ENCODE measurements at regions not wholly inside any gene's neighbourhood (a gene's known extent, or its start where the extent isn't known, plus 50 kb on each side); places are given as distances from the start of the nearest gene placed in this dataset.
"Not testable (repeated sequence)": the region's sequence is repeated elsewhere in the genome, so short reads cannot be mapped to it uniquely, and the experiment has no call there.

DNA sequence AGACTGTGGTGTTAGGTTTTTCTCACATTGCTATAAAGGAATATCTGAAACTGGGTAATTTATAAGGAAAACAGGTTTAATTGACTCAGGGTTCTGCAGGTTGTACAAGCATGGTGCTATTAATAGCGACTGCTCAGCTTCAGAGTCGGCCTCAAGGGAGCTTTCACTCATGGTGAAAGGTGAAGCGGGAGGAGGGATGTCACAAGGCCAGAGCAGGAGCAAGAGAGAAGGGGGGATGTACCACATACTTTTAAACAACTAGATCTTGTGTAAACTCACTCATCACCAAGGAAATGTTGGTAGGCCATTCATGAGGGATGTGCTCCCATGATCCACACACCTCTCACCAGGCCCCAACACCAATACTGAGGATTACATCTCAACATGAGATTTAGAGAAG is 313.2 kb downstream of the UBE2NL start:
- not testable (repeated sequence) for H3K9ac ChIP-seq (ENCODE audit: low read length); H3K9me2 ChIP-seq (ENCODE audit: insufficient read depth, low read length); H3K27me3 ChIP-seq (ENCODE audit: insufficient read depth, low read depth, low read length); H3K27ac ChIP-seq (ENCODE audit: low read length); H3K4me3 ChIP-seq (ENCODE audit: low read length); H4K20me1 ChIP-seq (ENCODE audit: insufficient read depth); H3F3A ChIP-seq (ENCODE audit: insufficient read depth, low read length, poor library complexity, severe bottlenecking); H3K4me2 ChIP-seq (ENCODE audit: low read length); H3K79me2 ChIP-seq (replicated peaks; ENCODE audit: insufficient read depth, low read length); H3K9me3 ChIP-seq (ENCODE audit: low read length); H3K36me3 ChIP-seq (ENCODE audit: insufficient read depth, low read length); H2AFZ ChIP-seq (ENCODE audit: low read depth, low read length)

DNA sequence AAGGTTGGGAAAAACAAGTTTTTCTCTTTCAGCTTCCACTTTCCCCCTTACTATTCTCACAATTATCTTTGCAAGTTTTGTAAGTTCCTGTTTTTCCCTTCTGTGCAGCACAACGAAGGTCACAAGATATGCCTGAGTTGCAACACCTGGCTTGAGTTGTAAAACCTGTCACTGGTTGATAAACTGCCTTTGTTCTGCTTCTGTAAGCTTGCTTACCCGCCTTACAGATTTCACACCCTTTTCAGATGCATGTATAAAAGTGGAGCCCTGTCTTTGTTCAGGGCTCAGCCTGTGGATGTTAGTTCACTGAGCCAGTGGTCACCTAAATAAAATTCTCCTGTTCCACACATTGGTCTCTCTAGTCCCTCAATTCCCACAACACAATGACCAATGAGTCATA is 318.9 kb downstream of the UBE2NL start:
- not testable (repeated sequence) for H4K20me1 ChIP-seq (ENCODE audit: insufficient read depth); H3K27ac ChIP-seq (ENCODE audit: low read length)

DNA sequence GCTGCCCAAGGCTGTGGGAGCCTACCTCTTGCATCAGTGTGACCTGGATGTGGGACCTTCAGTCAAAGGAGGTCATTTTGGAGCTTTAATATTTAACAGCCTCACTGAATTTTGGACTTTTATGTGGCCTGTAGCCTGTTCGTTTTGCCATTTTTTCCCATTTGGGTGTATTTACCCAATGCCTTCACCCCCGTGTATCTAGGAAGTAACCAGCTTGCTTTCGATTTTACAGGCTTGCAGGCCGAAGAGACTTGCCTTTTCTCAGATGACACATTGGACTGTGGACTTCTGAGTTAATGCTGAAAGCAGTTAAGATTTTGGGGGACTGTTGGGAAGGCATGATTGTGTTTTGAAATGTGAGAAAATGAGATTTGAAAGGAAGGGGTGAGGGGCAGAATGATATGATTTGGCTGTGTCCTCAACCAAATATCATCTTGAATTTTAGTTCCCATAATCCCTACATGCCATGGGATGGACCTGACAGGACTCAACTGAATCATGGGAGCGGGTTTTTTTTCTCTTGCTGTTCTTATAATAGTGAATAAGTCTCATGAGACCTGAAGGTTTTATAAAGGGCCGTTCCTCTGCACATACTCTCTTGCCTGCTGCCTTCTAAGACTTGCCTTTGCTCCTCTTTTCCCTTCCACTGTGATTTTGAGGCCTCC is 324.6 kb downstream of the UBE2NL start:
- H3K4me3 ChIP-seq (ENCODE audit: low read length); H3K27ac ChIP-seq (ENCODE audit: low read length); H3K9me3 ChIP-seq (ENCODE audit: low read length); H3K27me3 ChIP-seq (ENCODE audit: insufficient read depth, low read depth, low read length); H3K4me2 ChIP-seq (ENCODE audit: low read length); H4K20me1 ChIP-seq (ENCODE audit: insufficient read depth); H3F3A ChIP-seq (ENCODE audit: insufficient read depth, low read length, poor library complexity, severe bottlenecking); H3K36me3 ChIP-seq (ENCODE audit: insufficient read depth, low read length); H2AFZ ChIP-seq (ENCODE audit: low read depth, low read length); H3K79me2 ChIP-seq (replicated peaks; ENCODE audit: insufficient read depth, low read length); H3K9me2 ChIP-seq (ENCODE audit: insufficient read depth, low read length); H3K9ac ChIP-seq (ENCODE audit: low read length): not testable (repeated sequence)

More for the DNA sequence above, 318.9 kb downstream of the UBE2NL start:
- H3K79me2 ChIP-seq (replicated peaks; ENCODE audit: insufficient read depth, low read length); H3K9me2 ChIP-seq (ENCODE audit: insufficient read depth, low read length); H3K4me3 ChIP-seq (ENCODE audit: low read length); H3K4me2 ChIP-seq (ENCODE audit: low read length); H3K9ac ChIP-seq (ENCODE audit: low read length); H3K36me3 ChIP-seq (ENCODE audit: insufficient read depth, low read length); H2AFZ ChIP-seq (ENCODE audit: low read depth, low read length); H3K9me3 ChIP-seq (ENCODE audit: low read length); H3K27me3 ChIP-seq (ENCODE audit: insufficient read depth, low read depth, low read length); H3F3A ChIP-seq (ENCODE audit: insufficient read depth, low read length, poor library complexity, severe bottlenecking): not testable (repeated sequence)

DNA sequence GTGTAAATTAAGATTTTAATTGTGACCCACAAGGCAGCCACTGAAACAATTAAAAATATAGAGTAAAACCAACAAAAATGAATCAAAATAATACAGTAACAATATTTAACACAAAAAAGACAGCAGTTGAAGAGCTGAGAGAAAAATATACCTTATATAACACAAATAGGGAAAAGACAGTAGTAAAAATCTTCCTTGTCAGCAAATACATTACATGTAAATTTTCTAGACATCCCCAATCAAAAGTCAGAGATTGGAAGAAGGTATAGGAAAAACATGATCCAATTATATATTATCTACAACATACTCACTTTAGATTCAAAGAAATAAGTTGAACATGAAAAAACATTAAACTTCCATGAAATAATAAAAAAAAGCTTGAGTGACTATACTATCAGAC is 330.8 kb downstream of the UBE2NL start:
- TF ChIP-seq EP300 (conservative IDR thresholded peaks at IDR 0.05; ENCODE audit: poor library complexity, severe bottlenecking) (no peak), SMC3 (conservative IDR thresholded peaks at IDR 0.05; ENCODE audit: poor library complexity) (no peak), POLR2AphosphoS5 (IDR thresholded peaks at IDR 0.05) (no peak), TAF1 (IDR thresholded peaks at IDR 0.05; ENCODE audit: low read depth) (no peak)
- Histone ChIP-seq H3F3A (ENCODE audit: insufficient read depth, low read length, poor library complexity, severe bottlenecking) (no peaks in the 10 kb centered on the region), H2AFZ (ENCODE audit: low read depth, low read length) (no peak overlapping the region), H3K9ac (ENCODE audit: low read length) (no peak overlapping the region), H3K9me2 (ENCODE audit: insufficient read depth, low read length) (no peaks in the 10 kb centered on the region), H3K79me2 (replicated peaks; ENCODE audit: insufficient read depth, low read length) (no peaks in the 10 kb centered on the region), H3K9me3 (ENCODE audit: low read length) (no peaks in the 10 kb centered on the region), H3K4me2 (ENCODE audit: low read length) (no peak overlapping the region), H3K27ac (ENCODE audit: low read length) (no peak overlapping the region), H3K4me3 (ENCODE audit: low read length) (no peak overlapping the region), H3K36me3 (ENCODE audit: insufficient read depth, low read length) (no peaks in the 10 kb centered on the region), H3K27me3 (ENCODE audit: insufficient read depth, low read depth, low read length) (no peaks in the 10 kb centered on the region), H4K20me1 (ENCODE audit: insufficient read depth) (no peaks in the 10 kb centered on the region)

DNA sequence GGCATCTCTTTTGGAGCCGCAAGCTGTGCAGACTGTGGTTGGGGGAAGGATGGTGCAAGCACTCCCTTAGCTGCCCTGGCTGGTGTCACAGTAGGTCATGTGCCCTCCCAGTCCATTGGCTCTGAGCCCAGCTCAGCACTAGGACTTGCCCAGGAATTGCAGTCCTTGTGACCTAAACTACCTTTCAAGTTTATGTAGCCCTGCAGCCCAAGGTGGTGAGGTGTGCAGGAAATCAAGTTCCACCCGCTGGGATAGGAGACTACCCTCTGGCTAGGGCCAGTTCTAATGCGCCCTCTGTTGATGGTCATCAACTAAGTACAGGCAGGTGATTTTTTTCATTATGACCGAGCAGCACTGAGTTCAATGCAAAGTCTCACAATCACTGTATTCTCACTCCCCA is 335.2 kb downstream of the UBE2NL start:
- no peak overlapping the region for H3K4me3 ChIP-seq (ENCODE audit: low read length)
- H3K27ac ChIP-seq (ENCODE audit: low read length), result no peak overlapping the region
- no peaks in the 10 kb centered on the region for H3K27me3 ChIP-seq (ENCODE audit: insufficient read depth, low read depth, low read length)
- no peak overlapping the region for H2AFZ ChIP-seq (ENCODE audit: low read depth, low read length)
- no peaks in the 10 kb centered on the region for H3K36me3 ChIP-seq (ENCODE audit: insufficient read depth, low read length)
- H3K4me2 ChIP-seq (ENCODE audit: low read length), result no peak overlapping the region
- H3K9ac ChIP-seq (ENCODE audit: low read length), result no peak overlapping the region
- TF ChIP-seq, protein P1, sequence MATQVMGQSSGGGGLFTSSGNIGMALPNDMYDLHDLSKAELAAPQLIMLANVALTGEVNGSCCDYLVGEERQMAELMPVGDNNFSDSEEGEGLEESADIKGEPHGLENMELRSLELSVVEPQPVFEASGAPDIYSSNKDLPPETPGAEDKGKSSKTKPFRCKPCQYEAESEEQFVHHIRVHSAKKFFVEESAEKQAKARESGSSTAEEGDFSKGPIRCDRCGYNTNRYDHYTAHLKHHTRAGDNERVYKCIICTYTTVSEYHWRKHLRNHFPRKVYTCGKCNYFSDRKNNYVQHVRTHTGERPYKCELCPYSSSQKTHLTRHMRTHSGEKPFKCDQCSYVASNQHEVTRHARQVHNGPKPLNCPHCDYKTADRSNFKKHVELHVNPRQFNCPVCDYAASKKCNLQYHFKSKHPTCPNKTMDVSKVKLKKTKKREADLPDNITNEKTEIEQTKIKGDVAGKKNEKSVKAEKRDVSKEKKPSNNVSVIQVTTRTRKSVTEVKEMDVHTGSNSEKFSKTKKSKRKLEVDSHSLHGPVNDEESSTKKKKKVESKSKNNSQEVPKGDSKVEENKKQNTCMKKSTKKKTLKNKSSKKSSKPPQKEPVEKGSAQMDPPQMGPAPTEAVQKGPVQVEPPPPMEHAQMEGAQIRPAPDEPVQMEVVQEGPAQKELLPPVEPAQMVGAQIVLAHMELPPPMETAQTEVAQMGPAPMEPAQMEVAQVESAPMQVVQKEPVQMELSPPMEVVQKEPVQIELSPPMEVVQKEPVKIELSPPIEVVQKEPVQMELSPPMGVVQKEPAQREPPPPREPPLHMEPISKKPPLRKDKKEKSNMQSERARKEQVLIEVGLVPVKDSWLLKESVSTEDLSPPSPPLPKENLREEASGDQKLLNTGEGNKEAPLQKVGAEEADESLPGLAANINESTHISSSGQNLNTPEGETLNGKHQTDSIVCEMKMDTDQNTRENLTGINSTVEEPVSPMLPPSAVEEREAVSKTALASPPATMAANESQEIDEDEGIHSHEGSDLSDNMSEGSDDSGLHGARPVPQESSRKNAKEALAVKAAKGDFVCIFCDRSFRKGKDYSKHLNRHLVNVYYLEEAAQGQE (IDR thresholded peaks at IDR 0.05; ENCODE audit: borderline replicate concordance), result no peak
- TF ChIP-seq POLR2AphosphoS5 (IDR thresholded peaks at IDR 0.05) (no peak), RAD21 (conservative IDR thresholded peaks at IDR 0.05) (no peak), MXI1 (conservative IDR thresholded peaks at IDR 0.05; ENCODE audit: poor library complexity, severe bottlenecking) (no peak), TAF1 (IDR thresholded peaks at IDR 0.05; ENCODE audit: low read depth) (no peak)
- H3K9me2 ChIP-seq (ENCODE audit: insufficient read depth, low read length), result no peaks in the 10 kb centered on the region
- H4K20me1 ChIP-seq (ENCODE audit: insufficient read depth), result no peaks in the 10 kb centered on the region
- H3K79me2 ChIP-seq (replicated peaks; ENCODE audit: insufficient read depth, low read length), result no peaks in the 10 kb centered on the region
- H3F3A ChIP-seq (ENCODE audit: insufficient read depth, low read length, poor library complexity, severe bottlenecking), result no peaks in the 10 kb centered on the region
- no peaks in the 10 kb centered on the region for H3K9me3 ChIP-seq (ENCODE audit: low read length)

DNA sequence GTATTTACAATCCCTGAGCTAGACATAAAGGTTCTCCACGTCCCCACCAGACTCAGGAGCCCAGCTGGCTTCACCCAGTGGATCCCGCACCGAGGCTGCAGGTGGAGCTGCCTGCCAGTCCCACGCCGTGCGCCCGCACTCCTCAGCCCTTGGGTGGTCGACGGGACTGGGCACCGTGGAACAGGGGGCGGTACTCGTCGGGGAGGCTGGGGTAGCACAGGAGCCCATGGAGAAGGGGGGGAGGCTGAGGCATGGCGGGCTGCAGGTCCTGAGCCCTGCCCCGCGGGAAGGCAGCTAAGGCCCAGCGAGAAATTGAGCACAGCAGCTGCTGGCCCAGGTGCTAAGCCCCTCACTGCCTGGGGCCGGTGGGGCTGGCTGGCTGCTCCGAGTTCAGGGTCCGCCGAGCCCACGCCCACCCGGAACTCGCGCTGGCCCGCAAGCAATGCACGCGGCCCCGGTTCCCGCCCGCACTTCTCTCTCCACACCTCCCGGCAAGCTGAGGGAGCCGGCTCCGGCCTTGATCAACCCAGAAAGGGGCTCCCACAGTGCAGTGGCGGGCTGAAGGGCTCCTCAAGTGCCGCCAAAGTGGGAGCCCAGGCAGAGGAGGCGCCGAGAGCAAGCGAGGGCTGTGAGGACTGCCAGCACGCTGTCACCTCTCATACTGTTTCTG is 347.4 kb downstream of the UBE2NL start:
- not testable (repeated sequence) for H3K27ac ChIP-seq (ENCODE audit: low read length)

More for the DNA sequence above, 347.4 kb downstream of the UBE2NL start:
- not testable (repeated sequence) for H3K9ac ChIP-seq (ENCODE audit: low read length); H3K4me2 ChIP-seq (ENCODE audit: low read length); H3K9me2 ChIP-seq (ENCODE audit: insufficient read depth, low read length); H4K20me1 ChIP-seq (ENCODE audit: insufficient read depth); H3K9me3 ChIP-seq (ENCODE audit: low read length); H3F3A ChIP-seq (ENCODE audit: insufficient read depth, low read length, poor library complexity, severe bottlenecking); H2AFZ ChIP-seq (ENCODE audit: low read depth, low read length); H3K79me2 ChIP-seq (replicated peaks; ENCODE audit: insufficient read depth, low read length); H3K4me3 ChIP-seq (ENCODE audit: low read length); H3K36me3 ChIP-seq (ENCODE audit: insufficient read depth, low read length); H3K27me3 ChIP-seq (ENCODE audit: insufficient read depth, low read depth, low read length)

All from neural cell (in vitro differentiated cells).